H1 (cell line): ENCODE measurements at regions not wholly inside any gene's neighbourhood (a gene's known extent, or its start where the extent isn't known, plus 50 kb on each side); places are given as distances from the start of the nearest gene placed in this dataset.

Experiments used
- CTCF ChIA-PET: fragments of 300-600 bp; sonication (Branson Sonifier 250); formaldehyde crosslinking; loops from one replicate; lab custom pipeline; 2021; ENCODE audit not compliant: partially characterized antibody; lab: Charles Lee
- POLR2A ChIA-PET: fragments of 300-600 bp; sonication (Branson Sonifier 250); formaldehyde crosslinking; loops from one replicate; lab custom pipeline; 2021; ENCODE audit warnings: inconsistent platforms; ENCODE audit not compliant: partially characterized antibody; lab: Charles Lee
- DNase-seq, 2 experiments: peaks; one replicate each; pipeline versions ENCODE4 v3.0.0 to v3.0.0-alpha.2; 2010 to 2022; ENCODE audit warnings: low spot score in 2 of 2, low read depth in 1 of 2, mixed read lengths in 1 of 2
- FAIRE-seq: peaks from 2 replicates; lab custom pipeline; 2011; peaks lifted over from hg19 to GRCh38; lab: Jason Lieb, UNC
- H2AFZ ChIP-seq: 2 replicates; pipeline ENCODE4 v1.8.1; 2012; ENCODE audit warnings: low read length, inconsistent platforms
- H2AK5ac ChIP-seq: 2 replicates; pipeline ENCODE4 v1.6.1; 2013; ENCODE audit warnings: low read depth, low read length
- H2BK120ac ChIP-seq: replicated peaks from 2 replicates; pipeline ENCODE3; 2013; ENCODE audit warnings: low read depth, low read length, inconsistent platforms
- H2BK12ac ChIP-seq: 2 replicates; pipeline ENCODE4 v1.6.1; 2013; ENCODE audit warnings: low read depth, low read length
- H2BK15ac ChIP-seq: 2 replicates; pipeline ENCODE4 v1.6.1; 2013; ENCODE audit warnings: low read length
- H2BK20ac ChIP-seq: 2 replicates; pipeline ENCODE4 v1.6.1; 2013; ENCODE audit warnings: low read length
- H2BK5ac ChIP-seq: 2 replicates; pipeline ENCODE4 v1.6.1; 2013; ENCODE audit warnings: low read depth, low read length
- H3K14ac ChIP-seq: 2 replicates; pipeline ENCODE4 v1.6.1; 2013; ENCODE audit warnings: inconsistent platforms; ENCODE audit not compliant: insufficient read length
- H3K18ac ChIP-seq: 2 replicates; pipeline ENCODE4 v1.6.1; 2013; ENCODE audit warnings: low read length; ENCODE audit errors: extremely low read depth
- H3K23ac ChIP-seq: 2 replicates; pipeline ENCODE4 v1.6.1; 2013; ENCODE audit warnings: inconsistent platforms; ENCODE audit not compliant: insufficient read length
- H3K23me2 ChIP-seq: 2 replicates; pipeline ENCODE4 v1.6.1; 2013; ENCODE audit warnings: low read depth, low read length
- H3K27ac ChIP-seq: 2 replicates; pipeline ENCODE4 v1.6.1; 2011; ENCODE audit warnings: low read depth, low read length, inconsistent platforms
- H3K27me3 ChIP-seq, 4 experiments: replicated peaks in 1 of 4; 1 replicate in 1 of 4; 2 replicates in 3 of 4; pipeline versions ENCODE4 v1.6.1 to v1.8.1; 2011 to 2013; ENCODE audit warnings: low read length in 3 of 4, mild to moderate bottlenecking in 3 of 4, inconsistent platforms in 2 of 4, mixed read lengths in 2 of 4, moderate library complexity in 1 of 4; ENCODE audit not compliant: control insufficient read depth in 3 of 4, insufficient read depth in 3 of 4; ENCODE audit errors: extremely low read depth in 1 of 4
- H3K36me3 ChIP-seq, 4 experiments: 2 replicates each; pipeline versions ENCODE4 v1.6.1 to v1.8.1; 2011 to 2013; ENCODE audit warnings: mild to moderate bottlenecking in 4 of 4, low read length in 3 of 4, moderate library complexity in 2 of 4, control low read depth in 1 of 4, inconsistent platforms in 1 of 4; ENCODE audit not compliant: insufficient read depth in 4 of 4, control insufficient read depth in 2 of 4
- H3K4ac ChIP-seq: replicated peaks from 2 replicates; pipeline ENCODE3; 2013; ENCODE audit warnings: low read length, low read depth, mixed read lengths, inconsistent platforms; ENCODE audit not compliant: insufficient read length
- H3K4me1 ChIP-seq, 4 experiments: replicated peaks in 1 of 4; 1 replicate in 1 of 4; 2 replicates in 3 of 4; pipeline versions ENCODE4 v1.6.1 to v1.8.1; 2011 to 2013; ENCODE audit warnings: low read length in 3 of 4, inconsistent platforms in 2 of 4, mixed read lengths in 1 of 4; ENCODE audit not compliant: insufficient read depth in 4 of 4, control insufficient read depth in 3 of 4
- H3K4me2 ChIP-seq, 2 experiments: 2 replicates each; pipeline versions ENCODE4 v1.6.1 to v1.8.1; 2011 to 2013; ENCODE audit warnings: low read depth in 2 of 2, low read length in 2 of 2, control low read depth in 1 of 2, inconsistent platforms in 1 of 2, mild to moderate bottlenecking in 1 of 2; ENCODE audit not compliant: insufficient read depth in 1 of 2
- H3K4me3 ChIP-seq, 4 experiments: fragments of 200-600, 300-600 bp in 1 of 4; sonication (generic), shearing (Covaris generic), sonication (Bioruptor Twin) in 1 of 4; 2 replicates each; pipeline versions ENCODE4 v1.5.1 to v1.8.1; 2011 to 2016; ENCODE audit warnings: low read length in 4 of 4, low read depth in 3 of 4, control low read depth in 2 of 4, inconsistent platforms in 2 of 4, mild to moderate bottlenecking in 2 of 4, mixed read lengths in 1 of 4, moderate library complexity in 1 of 4; ENCODE audit not compliant: insufficient read depth in 2 of 4; ENCODE audit errors: extremely low read depth in 1 of 4
- H3K56ac ChIP-seq: replicated peaks from 2 replicates; pipeline ENCODE3; 2013; ENCODE audit warnings: low read depth, mild to moderate bottlenecking, mixed read lengths, low read length, inconsistent platforms; ENCODE audit not compliant: insufficient read length
- H3K79me1 ChIP-seq: 2 replicates; pipeline ENCODE4 v1.6.1; 2013; ENCODE audit warnings: low read depth, low read length, control low read depth
- H3K79me2 ChIP-seq, 2 experiments: 2 replicates each; pipeline versions ENCODE4 v1.6.1 to v1.8.1; 2012 to 2013; ENCODE audit warnings: low read length in 2 of 2, mild to moderate bottlenecking in 2 of 2, inconsistent platforms in 1 of 2; ENCODE audit not compliant: insufficient read depth in 2 of 2, control insufficient read depth in 1 of 2
- H3K9ac ChIP-seq, 4 experiments: replicated peaks in 1 of 4; 1 replicate in 1 of 4; 2 replicates in 3 of 4; pipeline versions ENCODE4 v1.6.1 to v1.8.1; 2011 to 2013; ENCODE audit warnings: low read depth in 3 of 4, low read length in 3 of 4, control low read depth in 2 of 4, mild to moderate bottlenecking in 2 of 4, moderate library complexity in 2 of 4, inconsistent platforms in 1 of 4; ENCODE audit errors: extremely low read depth in 1 of 4
- H3K9me3 ChIP-seq, 2 experiments: 2 replicates each; pipeline versions ENCODE4 v1.6.1 to v1.8.1; 2012 to 2013; ENCODE audit warnings: mild to moderate bottlenecking in 2 of 2, moderate library complexity in 2 of 2, control low read depth in 1 of 2, inconsistent platforms in 1 of 2, low read depth in 1 of 2, low read length in 1 of 2, mixed read lengths in 1 of 2; ENCODE audit not compliant: insufficient read depth in 2 of 2
- H4K20me1 ChIP-seq, 2 experiments: replicated peaks in 1 of 2; 2 replicates each; pipeline versions ENCODE3 to v1.8.1; 2011 to 2013; ENCODE audit warnings: inconsistent platforms in 2 of 2, low read length in 2 of 2, mild to moderate bottlenecking in 1 of 2; ENCODE audit not compliant: insufficient read depth in 2 of 2, control insufficient read depth in 1 of 2
- H4K5ac ChIP-seq: 2 replicates; pipeline ENCODE4 v1.6.1; 2013; ENCODE audit warnings: low read length, low read depth, mixed read lengths, inconsistent platforms; ENCODE audit not compliant: insufficient read length
- H4K8ac ChIP-seq: 2 replicates; pipeline ENCODE4 v1.8.0; 2013; ENCODE audit warnings: mild to moderate bottlenecking, moderate library complexity, low read length, inconsistent platforms; ENCODE audit not compliant: insufficient read depth; ENCODE audit errors: extremely low read depth
- H4K91ac ChIP-seq: replicated peaks from 2 replicates; pipeline ENCODE3; 2013; ENCODE audit warnings: low read length, mixed read lengths, inconsistent platforms; ENCODE audit not compliant: insufficient read length
- CTCF ChIP-seq, 3 experiments: IDR thresholded peaks; 1 replicate in 2 of 3; 2 replicates in 1 of 3; pipeline versions ENCODE4 v1.5.1 to v1.6.1; 2011; ENCODE audit warnings: low read length in 3 of 3, mild to moderate bottlenecking in 3 of 3, inconsistent platforms in 2 of 3, low read depth in 1 of 3, moderate library complexity in 1 of 3; ENCODE audit not compliant: insufficient read depth in 1 of 3; ENCODE audit errors: control extremely low read depth in 1 of 3
- EZH2 ChIP-seq: fragments of 200-600 bp; sonication (generic); IDR thresholded peaks from 2 replicates; pipeline ENCODE4 v1.7.1; 2012; ENCODE audit warnings: low read depth, mild to moderate bottlenecking, moderate library complexity, low read length, inconsistent platforms; ENCODE audit not compliant: severe bottlenecking
- GTF2F1 ChIP-seq: IDR thresholded peaks from 2 replicates; pipeline ENCODE4 v1.6.1; 2012; ENCODE audit warnings: low read depth, low read length, improper control_type of control experiment, borderline replicate concordance
- KDM5A ChIP-seq: fragments of 200-600 bp; IDR thresholded peaks from 2 replicates; pipeline ENCODE4 v1.7.1; 2012; ENCODE audit warnings: mild to moderate bottlenecking, low read length, inconsistent platforms, mixed read lengths
- POU5F1 ChIP-seq: IDR thresholded peaks from 2 replicates; pipeline ENCODE4 v1.6.1; 2011; ENCODE audit warnings: low read depth, mild to moderate bottlenecking, low read length, moderate library complexity
- RNF2 ChIP-seq: fragments of 200-900, 300-1000 bp; sonication (generic); IDR thresholded peaks from 2 replicates; pipeline ENCODE4 v1.7.1; 2016; ENCODE audit warnings: borderline replicate concordance, low read depth, mild to moderate bottlenecking, antibody characterized with exemption, low read length; ENCODE audit not compliant: poor library complexity, severe bottlenecking; ENCODE audit errors: missing control alignments
- RXRA ChIP-seq: IDR thresholded peaks from 2 replicates; pipeline ENCODE4 v1.6.1; 2011; ENCODE audit warnings: low read depth, mild to moderate bottlenecking, low read length, moderate library complexity; ENCODE audit not compliant: insufficient read depth
- SIRT6 ChIP-seq: IDR thresholded peaks from one replicate; pipeline ENCODE4 v1.7.1; 2012; ENCODE audit warnings: low read length, inconsistent platforms
- SIX5 ChIP-seq: IDR thresholded peaks from 2 replicates; pipeline ENCODE4 v1.6.1; 2011; ENCODE audit warnings: mild to moderate bottlenecking, low read depth, low read length
- SP1 ChIP-seq: IDR thresholded peaks from 2 replicates; pipeline ENCODE4 v1.6.1; 2011; ENCODE audit warnings: low read depth, low read length
- SP2 ChIP-seq: IDR thresholded peaks from 2 replicates; pipeline ENCODE4 v1.6.1; 2012; ENCODE audit warnings: mild to moderate bottlenecking, low read length, inconsistent platforms
- TAF7 ChIP-seq: optimal IDR thresholded peaks from 2 replicates; pipeline ENCODE3; 2011; ENCODE audit warnings: low read depth, mild to moderate bottlenecking, inconsistent platforms, low read length, moderate library complexity, borderline replicate concordance
- WGBS, 2 experiments: shearing (Covaris generic) in 1 of 2; methylation state at CpG; one replicate each; pipeline versions ENCODE4 v1.1.6 to v1.1.7; 2013 to 2015; ENCODE audit warnings: low lambda C conversion rate in 2 of 2, mixed read lengths in 2 of 2, inconsistent platforms in 1 of 2, low coverage in 1 of 2, missing lambda C conversion rate in 1 of 2; ENCODE audit not compliant: insufficient replicate concordance in 2 of 2, insufficient coverage in 1 of 2, insufficient read length in 1 of 2; ENCODE audit errors: extremely low coverage in 1 of 2, missing lambda C conversion rate in 1 of 2; 5-methylcytosine and 5-hydroxymethylcytosine counted together

DNA sequence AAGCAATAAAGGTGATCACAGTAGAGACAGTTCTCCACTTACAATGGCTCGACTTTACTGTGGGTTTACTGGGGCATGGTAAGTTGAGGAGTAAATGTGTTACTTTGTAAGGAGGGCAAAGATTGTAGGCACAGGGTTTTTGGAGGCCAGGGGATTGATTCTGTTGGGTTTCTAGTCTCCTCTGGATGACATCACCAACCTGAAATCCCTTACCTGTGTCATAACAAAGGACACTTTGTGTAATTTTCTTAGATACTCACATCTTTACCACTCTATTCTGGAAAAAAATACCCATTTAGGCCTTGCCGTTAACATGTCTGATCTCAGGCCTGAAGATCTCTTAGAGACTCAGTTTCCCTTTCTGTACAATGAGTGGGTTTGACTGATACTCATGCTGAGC, 161.7 kb downstream of the GLI2 start:
- FAIRE-seq (no peak), DNase-seq (no peak)
- Histone ChIP-seq H2BK5ac (no peak overlapping the region), H3K79me1 (no peaks in the 10 kb centered on the region; the same call in 1 of the 2 replicates), H3K79me2 (peaks cover 0 to 14% of the 10 kb centered on the region in 2 experiments; a peak in 2 of 4 replicates), H2AK5ac (no peak overlapping the region), H3K27ac (no peak overlapping the region), H3K18ac (no peak overlapping the region), H4K20me1 (peaks cover 2 to 10% of the 10 kb centered on the region in 2 experiments), H4K5ac (no peak overlapping the region), H3K4me2 (no peak overlapping the region), H4K91ac (no peak overlapping the region), H3K4ac (no peak overlapping the region), H3K36me3 (0 out of 8 replicates have a peak, but pooled peaks cover 0 to 2% (median 0%) of the 10 kb centered on the region in 4 experiments), H2AFZ (no peak overlapping the region), H3K23ac (no peak overlapping the region), H2BK120ac (no peak overlapping the region), H4K8ac (no peak overlapping the region), H3K4me1 (peaks cover 23 to 49% (median 33%) of the 10 kb centered on the region in 4 experiments), H3K27me3 (no peaks in the 10 kb centered on the region; a peak in 1 of 7 replicates), H3K56ac (no peak overlapping the region), H2BK15ac (no peak overlapping the region), H3K4me3 (no peak overlapping the region), H3K23me2 (no peaks in the 10 kb centered on the region; the same call in 1 of the 2 replicates), H2BK12ac (no peak overlapping the region), H3K14ac (no peak overlapping the region), H3K9me3 (no peaks in the 10 kb centered on the region), H3K9ac (no peak overlapping the region), H2BK20ac (no peak overlapping the region)
- ChIA-PET POLR2A (interaction anchor here (0.6 kb wide), 1 partner anchor 623 kb away, joined by 3 read pairs; no protein-coding TSS in a partner anchor), CTCF (interaction anchor here (6.7 kb wide), 1 partner anchor 13 kb away, joined by 65 read pairs; no protein-coding TSS in a partner anchor)
- WGBS, 2 experiments = 83% methylated on average over 2 of the region's 2 CpGs; no CpG with 5 or more reads in 1 of the 2 experiments
- no peak for TF ChIP-seq SP2
- no peak for TF ChIP-seq TAF7
- TF ChIP-seq CTCF (IDR thresholded peaks at IDR 0.05; ENCODE audit: control extremely low read depth in 1 of 3, insufficient read depth in 1 of 3, low read depth in 1 of 3, low read length in 3 of 3) = no peak
- no peak for TF ChIP-seq RNF2
- TF ChIP-seq RXRA = no peak
- no peak for TF ChIP-seq KDM5A
- no peak for TF ChIP-seq EZH2
- no peak for TF ChIP-seq GTF2F1
- no peak for TF ChIP-seq SIRT6
- TF ChIP-seq POU5F1 = no peak
- TF ChIP-seq SP1 = no peak
- no peak for TF ChIP-seq SIX5
